GM12891 (cell line): ENCODE measurements at regions not wholly inside any gene's neighbourhood (a gene's known extent, or its start where the extent isn't known, plus 50 kb on each side); places are given as distances from the start of the nearest gene placed in this dataset.
A peak's percentile ranks its signal among the peaks of the same experiment; 100 is the strongest.

Source experiments
- DNase-seq: peaks from one replicate; pipeline ENCODE4 v3.0.0; 2011; ENCODE audit warnings: low spot score; ENCODE audit not compliant: insufficient read length
- FAIRE-seq: peaks from 2 replicates; lab custom pipeline; 2011; peaks lifted over from hg19 to GRCh38; lab: Jason Lieb, UNC
- PAX5 ChIP-seq: IDR thresholded peaks from 2 replicates; pipeline ENCODE4 v1.6.1; 2011; ENCODE audit warnings: low read length, moderate library complexity, mild to moderate bottlenecking; ENCODE audit not compliant: insufficient read depth, severe bottlenecking
- POLR2A ChIP-seq: IDR thresholded peaks from 2 replicates; pipeline ENCODE4 v1.6.1; 2011; ENCODE audit warnings: low read depth, low read length, control low read depth
- POLR2AphosphoS5 ChIP-seq: IDR thresholded peaks from 2 replicates; pipeline ENCODE4 v1.6.1; 2011; ENCODE audit warnings: low read depth, low read length, control low read depth
- POU2F2 ChIP-seq: IDR thresholded peaks from 2 replicates; pipeline ENCODE4 v1.6.1; 2011; ENCODE audit warnings: low read depth, mild to moderate bottlenecking, control low read depth, low read length, moderate library complexity
- SPI1 ChIP-seq: IDR thresholded peaks from 2 replicates; pipeline ENCODE4 v1.6.1; 2011; ENCODE audit warnings: low read depth, low read length, control low read depth
- TAF1 ChIP-seq: IDR thresholded peaks from 2 replicates; pipeline ENCODE4 v1.6.1; 2011; ENCODE audit warnings: low read depth, low read length, control low read depth

DNA sequence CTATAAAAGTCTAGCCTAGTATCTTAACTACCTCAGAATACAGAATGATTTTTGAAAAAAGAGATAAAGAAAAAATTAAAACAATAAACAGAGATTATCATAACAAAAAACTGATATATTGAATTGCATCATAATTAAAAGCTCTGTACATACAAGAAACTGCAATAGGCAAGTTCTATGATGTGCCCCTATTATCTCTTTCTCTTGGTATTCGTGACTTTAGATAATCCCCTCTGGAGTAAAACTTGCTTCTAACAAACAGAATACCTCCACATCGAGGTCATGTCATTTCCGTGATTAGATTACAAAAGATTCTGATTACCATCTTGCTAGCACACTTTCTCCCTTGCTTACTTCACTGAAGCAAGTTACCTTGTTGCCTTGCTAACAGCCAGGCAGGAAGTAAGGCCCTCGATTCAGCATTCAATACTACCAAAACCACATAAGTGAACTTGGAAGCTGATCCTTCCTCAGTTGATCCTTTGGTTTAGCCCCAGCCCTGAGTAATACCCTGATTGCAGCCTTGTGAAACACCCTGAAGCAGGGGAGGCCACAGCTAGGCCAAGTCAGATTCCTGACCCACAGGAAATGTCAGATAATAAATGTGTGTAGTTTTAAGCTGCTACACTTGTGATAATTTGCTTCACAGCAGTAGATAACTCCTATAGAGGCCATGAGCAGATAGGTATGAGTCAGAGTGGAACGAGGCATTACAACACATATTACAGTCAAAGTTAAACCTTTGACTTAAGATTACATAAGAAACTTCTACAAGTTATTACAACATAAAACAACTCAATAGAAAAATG, 53.7 kb upstream of the TMX4 start:
- FAIRE-seq (peak; percentile 16), DNase-seq (no peak)
- TF ChIP-seq POLR2A = no peak
- no peak for TF ChIP-seq PAX5
- TF ChIP-seq SPI1 = no peak
- no peak for TF ChIP-seq POU2F2
- no peak for TF ChIP-seq TAF1
- no peak for TF ChIP-seq POLR2AphosphoS5

DNA sequence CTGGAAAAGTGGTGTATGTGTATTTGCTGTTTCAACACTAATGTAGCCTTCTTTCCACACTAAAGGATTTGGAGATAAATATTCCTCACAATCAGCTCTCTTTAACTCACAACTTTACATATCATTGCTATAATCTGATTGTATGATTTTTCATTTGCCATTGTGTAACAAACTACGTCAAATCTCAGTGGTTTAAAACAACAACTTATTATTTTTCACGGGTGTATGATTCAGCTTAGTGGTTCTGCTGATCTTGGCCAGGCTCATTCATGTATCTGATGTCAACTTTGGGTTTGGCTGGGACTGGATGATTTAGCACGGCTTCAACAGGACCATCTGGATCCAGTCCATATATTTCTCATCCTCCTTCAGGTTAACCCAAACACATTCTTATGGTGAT, 55.4 kb upstream of the TMX4 start:
- no peak for DNase-seq
- no peak for FAIRE-seq
- no peak for TF ChIP-seq SPI1
- TF ChIP-seq TAF1 = no peak
- TF ChIP-seq PAX5 = no peak
- TF ChIP-seq POLR2A = no peak
- TF ChIP-seq POU2F2 = no peak
- TF ChIP-seq POLR2AphosphoS5 = no peak

DNA sequence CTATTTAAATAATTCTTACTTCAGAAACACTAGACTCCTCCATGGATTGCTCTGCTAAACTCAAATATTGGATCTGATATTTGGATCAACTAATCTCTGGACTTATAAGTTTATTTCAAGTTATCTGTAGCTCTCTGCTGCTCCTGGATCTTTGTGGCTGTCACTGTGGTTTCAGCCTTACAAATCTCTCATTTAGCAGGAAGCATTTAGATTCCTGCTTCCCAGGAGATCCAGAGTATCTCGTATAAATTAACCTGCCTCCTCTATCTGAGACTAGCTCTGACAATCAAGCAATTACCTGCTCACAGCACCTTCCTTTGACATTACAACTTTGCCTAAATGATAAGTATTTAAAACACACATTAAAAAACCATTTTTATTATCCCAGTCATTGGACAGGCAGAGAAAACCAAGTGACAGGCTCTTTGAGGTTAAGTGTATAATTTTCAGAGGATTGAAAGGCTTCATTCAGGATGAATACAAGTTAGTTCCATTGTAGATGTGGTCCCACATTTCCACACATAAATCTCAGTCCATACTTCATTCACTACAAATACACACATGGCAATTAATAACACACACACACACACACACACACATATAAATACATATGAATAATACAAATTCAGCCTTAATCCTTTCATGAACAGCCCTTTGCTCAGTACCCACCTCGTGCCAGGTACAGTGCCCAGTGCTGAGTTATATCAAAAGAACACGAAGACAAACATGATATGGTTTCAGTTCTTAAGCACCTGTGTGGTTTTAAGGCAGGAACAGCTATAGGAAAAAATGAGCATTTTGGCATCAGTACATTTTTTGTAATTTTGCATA, 55.5 kb upstream of the PLCB1 start:
- DNase-seq (no peak), FAIRE-seq (no peak)
- no peak for TF ChIP-seq PAX5
- no peak for TF ChIP-seq TAF1
- TF ChIP-seq POLR2AphosphoS5 = no peak
- TF ChIP-seq SPI1 = no peak
- TF ChIP-seq POU2F2 = no peak
- no peak for TF ChIP-seq POLR2A

DNA sequence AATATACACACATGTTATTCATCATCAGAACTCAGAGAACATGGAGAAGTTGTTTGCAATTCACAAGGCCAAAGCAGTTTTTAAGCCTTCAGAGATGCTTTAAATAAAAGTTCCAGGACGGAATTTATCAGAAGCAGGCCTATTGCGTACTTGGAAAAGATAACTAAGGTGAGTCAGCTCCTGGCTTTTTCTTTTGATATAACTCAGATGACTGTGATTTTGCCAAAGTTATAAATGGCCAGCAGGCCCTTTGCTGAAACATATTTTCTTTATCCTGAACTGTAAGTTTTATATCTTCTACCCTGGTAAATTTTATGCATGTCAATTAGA, 55.0 kb upstream of the PLCB1 start:
- DNase-seq (no peak), FAIRE-seq (no peak)
- TF ChIP-seq POU2F2 (no peak), TAF1 (no peak), PAX5 (no peak), POLR2AphosphoS5 (no peak), SPI1 (no peak), POLR2A (no peak)

DNA sequence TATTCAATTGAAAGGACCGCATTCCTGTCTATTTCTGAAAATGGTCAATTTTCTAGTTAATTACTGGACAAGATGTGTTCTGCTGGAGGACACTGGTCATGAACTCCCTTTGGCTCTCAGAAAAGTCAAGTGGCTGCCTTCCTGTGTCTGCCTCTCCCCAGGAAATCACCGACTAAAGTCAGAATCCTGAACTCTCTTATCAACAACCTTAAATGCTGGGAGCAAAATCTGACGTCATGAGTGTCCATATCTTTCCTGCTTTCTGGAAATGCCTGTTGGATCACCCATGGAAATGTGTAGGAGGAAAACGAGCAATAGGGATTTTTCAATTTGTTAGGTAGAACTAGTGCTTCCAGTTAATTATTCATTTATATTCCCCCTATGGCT, 53.5 kb upstream of the PLCB1 start:
- DNase-seq (no peak), FAIRE-seq (no peak)
- TF ChIP-seq SPI1 = no peak
- TF ChIP-seq TAF1 = no peak
- no peak for TF ChIP-seq PAX5
- TF ChIP-seq POLR2A = no peak
- no peak for TF ChIP-seq POU2F2
- no peak for TF ChIP-seq POLR2AphosphoS5

DNA sequence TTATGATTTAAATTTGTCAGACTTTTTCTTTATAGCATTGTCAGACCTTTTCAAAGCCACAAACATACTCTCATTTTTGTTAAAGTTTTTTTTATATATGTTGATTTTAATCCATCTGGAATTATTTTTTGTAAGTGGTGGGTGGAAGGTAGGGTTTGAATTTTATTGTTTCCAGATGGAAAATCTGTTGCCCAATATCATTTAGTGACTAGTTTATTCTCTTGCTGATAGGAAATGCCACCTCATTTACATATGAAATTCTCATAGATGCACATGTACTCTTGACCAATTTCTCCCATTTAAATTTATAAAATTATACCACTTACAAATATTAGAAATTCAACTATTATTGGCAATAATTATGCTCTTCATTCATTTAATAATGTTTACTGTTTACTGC, 52.1 kb upstream of the PLCB1 start:
- DNase-seq = no peak
- FAIRE-seq = no peak
- TF ChIP-seq TAF1 (no peak), PAX5 (no peak), POU2F2 (no peak), POLR2A (no peak), POLR2AphosphoS5 (no peak), SPI1 (no peak)

DNA sequence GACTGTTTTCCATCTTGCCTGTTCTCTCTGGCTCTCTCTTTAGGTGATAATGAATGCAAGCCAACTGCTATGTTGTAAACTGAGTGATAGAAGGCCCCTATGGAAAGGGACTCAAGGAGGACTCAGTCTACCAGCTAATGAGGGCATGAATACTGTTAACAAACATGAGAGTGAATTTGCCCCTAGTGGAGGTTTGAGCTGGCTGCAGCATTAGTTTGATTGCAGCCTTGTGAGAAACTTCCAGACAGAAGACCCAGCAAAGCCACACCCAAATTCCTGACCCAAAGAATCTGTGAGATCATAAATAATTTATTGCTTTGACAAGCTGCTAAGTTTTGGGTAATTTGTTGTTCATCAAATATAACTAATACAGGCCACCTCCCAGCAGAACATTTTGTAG, 50.0 kb upstream of the PLCB1 start:
- FAIRE-seq = no peak
- no peak for DNase-seq
- no peak for TF ChIP-seq PAX5
- no peak for TF ChIP-seq POLR2AphosphoS5
- TF ChIP-seq SPI1 = no peak
- TF ChIP-seq POU2F2 = no peak
- TF ChIP-seq POLR2A = no peak
- no peak for TF ChIP-seq TAF1
